Choroid plexus epithelial cell (primary cell): ENCODE measurements at regions not wholly inside any gene's neighbourhood (a gene's known extent, or its start where the extent isn't known, plus 50 kb on each side); places are given as distances from the start of the nearest gene placed in this dataset.
A peak's percentile ranks its signal among the peaks of the same experiment; 100 is the strongest.

Source experiments
- DNase-seq: peaks from one replicate; pipeline ENCODE4 v3.0.0-alpha.2; 2010; ENCODE audit warnings: low read depth
- H3K4me3 ChIP-seq: 2 replicates; pipeline ENCODE4 v1.5.1; 2011; ENCODE audit warnings: low read depth, mild to moderate bottlenecking, control low read depth, low read length, moderate library complexity
- TF ChIP-seq, protein P1 (sequence below): conservative IDR thresholded peaks from 2 replicates; pipeline ENCODE4 v1.5.1; 2011; ENCODE audit warnings: low read depth, mild to moderate bottlenecking, control low read depth, inconsistent platforms, low read length, moderate library complexity

DNA sequence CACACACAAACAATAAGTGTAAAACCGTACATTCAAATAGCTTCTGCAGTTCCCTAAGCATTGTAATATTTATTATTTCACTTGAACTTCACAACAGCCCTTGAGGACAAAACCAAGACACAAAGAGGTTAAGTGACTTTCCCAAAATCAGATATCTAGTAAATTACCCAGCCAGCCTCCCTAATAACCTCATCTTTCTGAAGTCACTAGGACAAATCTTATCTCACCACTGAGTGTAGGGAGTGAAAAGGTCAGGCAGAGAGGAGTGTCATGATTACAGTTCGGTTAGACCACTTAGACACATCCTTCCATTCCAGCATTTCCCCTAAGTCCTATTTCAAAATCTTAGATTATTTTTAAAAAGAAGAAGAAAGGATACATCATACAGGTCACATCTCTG lies 377.3 kb upstream of the NFIA start:
- TF ChIP-seq, protein P1, sequence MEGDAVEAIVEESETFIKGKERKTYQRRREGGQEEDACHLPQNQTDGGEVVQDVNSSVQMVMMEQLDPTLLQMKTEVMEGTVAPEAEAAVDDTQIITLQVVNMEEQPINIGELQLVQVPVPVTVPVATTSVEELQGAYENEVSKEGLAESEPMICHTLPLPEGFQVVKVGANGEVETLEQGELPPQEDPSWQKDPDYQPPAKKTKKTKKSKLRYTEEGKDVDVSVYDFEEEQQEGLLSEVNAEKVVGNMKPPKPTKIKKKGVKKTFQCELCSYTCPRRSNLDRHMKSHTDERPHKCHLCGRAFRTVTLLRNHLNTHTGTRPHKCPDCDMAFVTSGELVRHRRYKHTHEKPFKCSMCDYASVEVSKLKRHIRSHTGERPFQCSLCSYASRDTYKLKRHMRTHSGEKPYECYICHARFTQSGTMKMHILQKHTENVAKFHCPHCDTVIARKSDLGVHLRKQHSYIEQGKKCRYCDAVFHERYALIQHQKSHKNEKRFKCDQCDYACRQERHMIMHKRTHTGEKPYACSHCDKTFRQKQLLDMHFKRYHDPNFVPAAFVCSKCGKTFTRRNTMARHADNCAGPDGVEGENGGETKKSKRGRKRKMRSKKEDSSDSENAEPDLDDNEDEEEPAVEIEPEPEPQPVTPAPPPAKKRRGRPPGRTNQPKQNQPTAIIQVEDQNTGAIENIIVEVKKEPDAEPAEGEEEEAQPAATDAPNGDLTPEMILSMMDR = no peak
- DNase-seq = no peak
- H3K4me3 ChIP-seq = no peak overlapping the region

GRCh38 chr1:60703155-60703554 lies 379.2 kb upstream of the NFIA start:
- no peak overlapping the region for H3K4me3 ChIP-seq
- DNase-seq = no peak
- TF ChIP-seq, protein P1 = no peak

DNA sequence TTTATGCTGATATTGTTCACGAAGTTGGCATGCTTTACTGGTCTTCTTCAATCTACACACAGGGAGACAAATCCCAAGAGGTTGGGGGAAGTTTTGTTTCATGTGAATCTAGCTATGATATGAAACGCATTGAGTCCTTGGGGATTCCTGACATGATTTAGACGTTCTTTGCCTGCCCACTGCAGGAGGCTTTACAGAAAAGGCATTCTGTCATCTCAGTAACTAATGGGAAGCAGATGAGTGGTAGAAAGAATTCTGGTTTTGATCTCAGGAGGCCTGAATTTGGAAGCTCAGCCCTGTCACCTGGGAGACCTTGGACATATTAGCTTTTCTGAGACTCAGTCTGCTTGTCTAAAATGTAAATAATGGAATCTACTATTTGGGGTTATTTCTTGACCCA lies 383.0 kb upstream of the NFIA start:
- peak; percentile 26 for DNase-seq
- TF ChIP-seq, protein P1 = peak; percentile 32
- no peak overlapping the region for H3K4me3 ChIP-seq

DNA sequence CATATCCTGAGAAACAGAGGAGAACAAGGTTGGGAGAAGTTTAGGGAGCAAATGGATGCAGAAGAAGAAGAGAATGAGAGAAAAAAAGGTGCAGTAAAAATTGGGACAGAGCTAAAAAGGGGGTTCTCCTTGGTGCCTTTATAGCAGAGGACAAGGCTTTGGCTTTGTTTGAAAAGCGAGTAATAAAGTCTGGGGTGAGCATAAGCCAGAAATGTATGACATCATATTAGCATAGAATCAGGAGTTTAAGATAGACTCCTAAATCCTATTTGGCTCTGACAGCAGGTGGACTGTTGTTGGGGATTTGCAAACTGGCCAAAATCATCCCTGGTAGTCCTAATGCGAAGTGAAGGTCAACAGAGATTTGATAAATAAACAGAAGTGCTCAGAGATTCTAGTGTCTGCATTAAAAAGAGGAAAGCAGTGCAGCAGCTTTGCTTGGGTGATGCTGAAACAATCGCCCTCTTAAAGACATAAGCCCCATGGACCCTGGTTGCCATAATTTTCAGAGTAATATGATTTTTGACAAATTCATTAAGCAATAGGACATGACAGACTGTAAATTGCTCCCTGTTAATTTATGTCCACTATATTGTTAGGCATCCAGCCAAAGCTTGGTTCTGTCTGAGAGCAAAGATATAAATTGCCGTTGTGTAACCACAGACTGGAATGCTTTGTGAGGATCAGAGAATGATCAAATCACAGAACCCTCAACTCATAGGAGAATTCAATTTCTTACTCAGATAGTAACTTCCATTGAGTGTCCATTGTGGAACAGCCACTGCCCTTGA lies 385.0 kb upstream of the NFIA start:
- TF ChIP-seq, protein P1 = no peak
- no peak overlapping the region for H3K4me3 ChIP-seq
- DNase-seq = peak; percentile 41

GRCh38 chr1:60696512-60696911 lies 385.8 kb upstream of the NFIA start:
- no peak overlapping the region for H3K4me3 ChIP-seq
- TF ChIP-seq, protein P1 = no peak

GRCh38 chr1:60695716-60696171 lies 386.6 kb upstream of the NFIA start:
- DNase-seq = no peak
- no peak overlapping the region for H3K4me3 ChIP-seq
- TF ChIP-seq, protein P1 = no peak

More at GRCh38 chr1:60696512-60696911, 385.8 kb upstream of the NFIA start:
- DNase-seq = no peak

DNA sequence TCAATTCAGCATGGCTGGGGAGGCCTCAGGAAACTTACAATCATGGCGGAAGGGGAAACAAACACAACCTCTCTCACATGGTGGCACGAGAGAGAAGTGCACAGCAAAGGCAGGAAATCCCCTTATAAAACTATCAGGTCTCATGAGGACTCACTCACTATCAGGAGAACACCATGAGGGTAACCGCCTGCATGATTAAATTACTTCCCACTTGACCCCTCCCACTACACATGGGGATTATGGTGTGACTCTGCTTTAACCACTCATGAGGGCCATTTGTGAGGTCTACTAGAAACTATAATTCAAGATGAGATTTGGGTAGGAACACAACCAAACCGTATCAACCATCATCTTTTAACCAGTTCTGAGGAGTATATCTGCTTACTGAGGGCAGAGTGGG lies 387.4 kb upstream of the NFIA start:
- no peak for DNase-seq
- no peak overlapping the region for H3K4me3 ChIP-seq
- TF ChIP-seq, protein P1 = no peak
